Ishikawa (cell line): ENCODE measurements at regions not wholly inside any gene's neighbourhood (a gene's known extent, or its start where the extent isn't known, plus 50 kb on each side); places are given as distances from the start of the nearest gene placed in this dataset.

Experiments
- CEBPB ChIP-seq: IDR thresholded peaks from 2 replicates; pipeline ENCODE4 v1.6.1; 2012
- CREB1 ChIP-seq: IDR thresholded peaks from 2 replicates; pipeline ENCODE4 v1.6.1; 2012; ENCODE audit warnings: low read depth
- EGR1 ChIP-seq: IDR thresholded peaks from 2 replicates; pipeline ENCODE4 v1.6.1; 2012
- EP300 ChIP-seq: IDR thresholded peaks from 2 replicates; pipeline ENCODE4 v1.6.1; 2012; ENCODE audit warnings: borderline replicate concordance
- FOXM1 ChIP-seq: IDR thresholded peaks from 2 replicates; pipeline ENCODE4 v1.6.1; 2012; ENCODE audit warnings: low read depth, borderline replicate concordance
- MAX ChIP-seq: IDR thresholded peaks from 2 replicates; pipeline ENCODE4 v1.6.1; 2012
- REST ChIP-seq: IDR thresholded peaks from 2 replicates; pipeline ENCODE4 v1.6.1; 2012; ENCODE audit warnings: low read depth, mild to moderate bottlenecking
- TCF12 ChIP-seq: IDR thresholded peaks from 2 replicates; pipeline ENCODE4 v1.6.1; 2012; ENCODE audit warnings: low read depth
- TEAD4 ChIP-seq: IDR thresholded peaks from 2 replicates; pipeline ENCODE4 v1.6.1; 2012
- YY1 ChIP-seq: IDR thresholded peaks from 2 replicates; pipeline ENCODE4 v1.6.1; 2012; ENCODE audit warnings: low read depth
- ZBTB7A ChIP-seq: IDR thresholded peaks from 2 replicates; pipeline ENCODE4 v1.6.1; 2012; ENCODE audit warnings: low read depth

- no peak for TF ChIP-seq CEBPB
- no peak for TF ChIP-seq TEAD4
- no peak for TF ChIP-seq TCF12
- TF ChIP-seq EP300 = no peak
- TF ChIP-seq ZBTB7A = no peak
- TF ChIP-seq MAX = no peak
- TF ChIP-seq REST = no peak
- TF ChIP-seq EGR1 = no peak
- no peak for TF ChIP-seq FOXM1
- TF ChIP-seq CREB1 = no peak
- no peak for TF ChIP-seq YY1
These were observed 177.3 kb upstream of the MBL2 start for GRCh38 chr10:52949899-52950298.
